ENCODE measurements at regions not wholly inside any gene's neighbourhood (a gene's known extent, or its start where the extent isn't known, plus 50 kb on each side); places are given as distances from the start of the nearest gene placed in this dataset.

GRCh38 chr20:24718277-24718676 lies 230.8 kb upstream of the CST7 start:
- DNase-seq (ENCODE audit: low read depth) = no peak

- DNase-seq (ENCODE audit: low read depth) = no peak
Measured at GRCh38 chr20:24718696-24719095, 230.4 kb upstream of the CST7 start.

- no peak for DNase-seq (ENCODE audit: low read depth)
Measured at GRCh38 chr20:24720957-24721356, 228.1 kb upstream of the CST7 start.

- DNase-seq (ENCODE audit: low read depth) = no peak
Measured at GRCh38 chr20:24721891-24722568, 227.0 kb upstream of the CST7 start.

- no peak for DNase-seq (ENCODE audit: low read depth)
Measured at GRCh38 chr20:24722586-24722985, 226.5 kb upstream of the CST7 start.

- no peak for DNase-seq (ENCODE audit: low read depth)
Measured at GRCh38 chr20:24723186-24723585, 225.9 kb upstream of the CST7 start.

- DNase-seq (ENCODE audit: low read depth) = no peak
Measured at GRCh38 chr20:24723647-24724352, 225.3 kb upstream of the CST7 start.

- no peak for DNase-seq (ENCODE audit: low read depth)
Measured at GRCh38 chr20:24724982-24725533, 224.0 kb upstream of the CST7 start.

GRCh38 chr20:24727795-24728194 lies 221.3 kb upstream of the CST7 start:
- DNase-seq (ENCODE audit: low read depth) = no peak

GRCh38 chr20:24729896-24730605 lies 219.0 kb upstream of the CST7 start:
- no peak for DNase-seq (ENCODE audit: low read depth)

GRCh38 chr20:24730750-24731149 lies 218.3 kb upstream of the CST7 start:
- no peak for DNase-seq (ENCODE audit: low read depth)

- DNase-seq (ENCODE audit: low read depth) = no peak
Measured at GRCh38 chr20:24731312-24731711, 217.8 kb upstream of the CST7 start.

GRCh38 chr20:24732076-24732475 lies 217.0 kb upstream of the CST7 start:
- DNase-seq (ENCODE audit: low read depth) = no peak

GRCh38 chr20:24732599-24732998 lies 216.5 kb upstream of the CST7 start:
- DNase-seq (ENCODE audit: low read depth) = no peak

- no peak for DNase-seq (ENCODE audit: low read depth)
Measured at GRCh38 chr20:24733416-24733815, 215.7 kb upstream of the CST7 start.

GRCh38 chr20:24734139-24734538 lies 214.9 kb upstream of the CST7 start:
- no peak for DNase-seq (ENCODE audit: low read depth)

- DNase-seq (ENCODE audit: low read depth) = no peak
Measured at GRCh38 chr20:24735263-24735662, 213.8 kb upstream of the CST7 start.

- DNase-seq (ENCODE audit: low read depth) = peak; percentile 7
Measured at GRCh38 chr20:24736131-24736843, 212.8 kb upstream of the CST7 start.

- no peak for DNase-seq (ENCODE audit: low read depth)
Measured at GRCh38 chr20:24736844-24737211, 212.2 kb upstream of the CST7 start.

GRCh38 chr20:24737212-24737850 lies 211.7 kb upstream of the CST7 start:
- DNase-seq (ENCODE audit: low read depth) = no peak

GRCh38 chr20:24738058-24738775 lies 210.9 kb upstream of the CST7 start:
- DNase-seq (ENCODE audit: low read depth) = no peak
